Keratinocyte (primary cell): ENCODE measurements at regions not wholly inside any gene's neighbourhood (a gene's known extent, or its start where the extent isn't known, plus 50 kb on each side); places are given as distances from the start of the nearest gene placed in this dataset.

Source experiments
- CTCF ChIP-seq, 3 experiments: IDR thresholded peaks in 1 of 3; conservative IDR thresholded peaks in 1 of 3; optimal IDR thresholded peaks in 1 of 3; 2 replicates in 2 of 3; 3 replicates in 1 of 3; pipeline versions ENCODE3 to v1.5.1; 2011; ENCODE audit warnings: low read length in 3 of 3, mild to moderate bottlenecking in 3 of 3, moderate library complexity in 2 of 3, control low read depth in 1 of 3, inconsistent platforms in 1 of 3; ENCODE audit not compliant: insufficient read depth in 2 of 3; ENCODE audit errors: extremely low read depth in 1 of 3
- EZH2 ChIP-seq: IDR thresholded peaks from one replicate; pipeline ENCODE4 v1.6.1; 2012; ENCODE audit warnings: inconsistent platforms, mild to moderate bottlenecking, low read length, moderate library complexity

- TF ChIP-seq CTCF (optimal IDR thresholded peaks at IDR 0.05 in 1 of 3, IDR thresholded peaks at IDR 0.05 in 1 of 3, conservative IDR thresholded peaks at IDR 0.05 in 1 of 3; ENCODE audit: extremely low read depth in 1 of 3, insufficient read depth in 2 of 3, low read length in 3 of 3) (no peak), EZH2 (no peak)
Observed at GRCh38 chr11:45385844-45386243, 99.7 kb upstream of the SYT13 start.
